NT2/D1 (cell line): ENCODE measurements at regions not wholly inside any gene's neighbourhood (a gene's known extent, or its start where the extent isn't known, plus 50 kb on each side); places are given as distances from the start of the nearest gene placed in this dataset.
"Not testable (repeated sequence)": the region's sequence is repeated elsewhere in the genome, so short reads cannot be mapped to it uniquely, and the experiment has no call there.

Source experiments
- DNase-seq: peaks from one replicate; pipeline ENCODE4 v3.0.0-alpha.2; 2011; ENCODE audit warnings: low read depth, low spot score
- H3K27me3 ChIP-seq: 2 replicates; pipeline ENCODE4 v1.6.0; 2011; ENCODE audit warnings: mild to moderate bottlenecking; ENCODE audit not compliant: insufficient read length, insufficient read depth
- H3K36me3 ChIP-seq: 2 replicates; pipeline ENCODE4 v1.6.1; 2011; ENCODE audit warnings: mild to moderate bottlenecking, low read length, mixed read lengths; ENCODE audit not compliant: insufficient read depth, insufficient read length
- H3K4me1 ChIP-seq: 2 replicates; pipeline ENCODE4 v1.5.1; 2011; ENCODE audit not compliant: insufficient read depth, insufficient read length
- H3K4me3 ChIP-seq: 2 replicates; pipeline ENCODE4 v1.5.1; 2011; ENCODE audit warnings: low read depth; ENCODE audit not compliant: insufficient read length
- H3K9ac ChIP-seq: 2 replicates; pipeline ENCODE4 v1.6.0; 2011; ENCODE audit warnings: low read depth; ENCODE audit not compliant: insufficient read length
- H3K9me3 ChIP-seq: 2 replicates; pipeline ENCODE4 v1.5.1; 2011; ENCODE audit warnings: mild to moderate bottlenecking, low read length; ENCODE audit not compliant: insufficient read depth
- SUZ12 ChIP-seq: IDR thresholded peaks from 2 replicates; pipeline ENCODE4 v1.6.1; 2011; ENCODE audit not compliant: insufficient read length, insufficient read depth; ENCODE audit errors: extremely low read depth
- YY1 ChIP-seq: IDR thresholded peaks from 2 replicates; pipeline ENCODE4 v1.6.1; 2011; ENCODE audit not compliant: insufficient read length, insufficient read depth
- ZNF274 ChIP-seq: IDR thresholded peaks from 2 replicates; pipeline ENCODE4 v1.6.1; 2011; ENCODE audit warnings: mild to moderate bottlenecking, low read depth, low read length

GRCh38 chrX:122220644-122221373 is 963.3 kb upstream of the GRIA3 start:
- Histone ChIP-seq H3K27me3 (no peaks in the 10 kb centered on the region), H3K36me3 (no peaks in the 10 kb centered on the region), H3K9me3 (no peaks in the 10 kb centered on the region), H3K4me1 (no peaks in the 10 kb centered on the region), H3K9ac (no peak overlapping the region), H3K4me3 (no peak overlapping the region)
- peak; percentile 49 for DNase-seq
- TF ChIP-seq SUZ12 (no peak), YY1 (no peak), ZNF274 (no peak)

- H3K9me3 ChIP-seq, H3K9ac ChIP-seq, H3K36me3 ChIP-seq, H3K4me3 ChIP-seq, H3K27me3 ChIP-seq, H3K4me1 ChIP-seq, DNase-seq: not testable (repeated sequence)
Observed at GRCh38 chrX:122221810-122222209, 962.3 kb upstream of the GRIA3 start.

GRCh38 chrX:122224137-122224536 is 959.9 kb upstream of the GRIA3 start:
- DNase-seq, H3K36me3 ChIP-seq, H3K4me1 ChIP-seq, H3K9me3 ChIP-seq, H3K9ac ChIP-seq, H3K27me3 ChIP-seq: not testable (repeated sequence)
- peak overlapping the region; percentile 4 for H3K4me3 ChIP-seq

- Histone ChIP-seq H3K36me3 (no peaks in the 10 kb centered on the region), H3K27me3 (no peaks in the 10 kb centered on the region), H3K9ac (no peak overlapping the region), H3K4me1 (no peaks in the 10 kb centered on the region), H3K9me3 (no peaks in the 10 kb centered on the region), H3K4me3 (no peak overlapping the region)
- DNase-seq, result no peak
- no peak for TF ChIP-seq ZNF274
- TF ChIP-seq YY1, result no peak
- TF ChIP-seq SUZ12, result no peak
Observed at GRCh38 chrX:122238801-122239200, 945.3 kb upstream of the GRIA3 start.

- Histone ChIP-seq H3K27me3 (no peaks in the 10 kb centered on the region), H3K9me3 (no peaks in the 10 kb centered on the region), H3K4me3 (no peak overlapping the region), H3K9ac (no peak overlapping the region), H3K36me3 (no peaks in the 10 kb centered on the region), H3K4me1 (no peaks in the 10 kb centered on the region)
- DNase-seq, result no peak
- TF ChIP-seq SUZ12, result no peak
- TF ChIP-seq ZNF274, result no peak
Observed at GRCh38 chrX:122241959-122242358, 942.1 kb upstream of the GRIA3 start.

- Histone ChIP-seq H3K9me3 (no peaks in the 10 kb centered on the region), H3K4me1 (no peaks in the 10 kb centered on the region), H3K4me3 (no peak overlapping the region), H3K27me3 (no peaks in the 10 kb centered on the region), H3K36me3 (no peaks in the 10 kb centered on the region), H3K9ac (no peak overlapping the region)
- no peak for DNase-seq
- TF ChIP-seq ZNF274 (no peak), SUZ12 (no peak), YY1 (no peak)
Observed at GRCh38 chrX:122244080-122244479, 940.0 kb upstream of the GRIA3 start.

GRCh38 chrX:122245175-122245574 is 938.9 kb upstream of the GRIA3 start:
- no peak for TF ChIP-seq SUZ12
- no peak for TF ChIP-seq ZNF274
- TF ChIP-seq YY1, result no peak
- no peak overlapping the region for H3K9ac ChIP-seq

GRCh38 chrX:122245943-122246342 is 938.1 kb upstream of the GRIA3 start:
- Histone ChIP-seq H3K9me3 (no peaks in the 10 kb centered on the region), H3K4me1 (no peaks in the 10 kb centered on the region), H3K27me3 (no peaks in the 10 kb centered on the region), H3K9ac (no peak overlapping the region), H3K36me3 (no peaks in the 10 kb centered on the region), H3K4me3 (no peak overlapping the region)
- TF ChIP-seq SUZ12 (no peak), ZNF274 (no peak), YY1 (no peak)
- no peak for DNase-seq

More at GRCh38 chrX:122245175-122245574, 938.9 kb upstream of the GRIA3 start:
- Histone ChIP-seq H3K4me1 (no peaks in the 10 kb centered on the region), H3K36me3 (no peaks in the 10 kb centered on the region), H3K27me3 (no peaks in the 10 kb centered on the region), H3K4me3 (no peak overlapping the region), H3K9me3 (no peaks in the 10 kb centered on the region)
- DNase-seq, result no peak
